HEK293T (cell line): ENCODE measurements at regions not wholly inside any gene's neighbourhood (a gene's known extent, or its start where the extent isn't known, plus 50 kb on each side); places are given as distances from the start of the nearest gene placed in this dataset.

ENCODE experiments used
- BHLHE40 ChIP-seq: fragments of 450-650 bp; IDR thresholded peaks from 2 replicates; pipeline ENCODE4 v1.6.1; 2016; ENCODE audit warnings: mild to moderate bottlenecking, moderate library complexity, borderline replicate concordance
- CTBP1 ChIP-seq: fragments of 450-650 bp; IDR thresholded peaks from 2 replicates; pipeline ENCODE4 v1.6.1; 2016; ENCODE audit warnings: borderline replicate concordance
- ELF4 ChIP-seq: fragments of 450-650 bp; IDR thresholded peaks from 2 replicates; pipeline ENCODE4 v1.6.1; 2017; ENCODE audit warnings: antibody characterized with exemption
- FOXA1 ChIP-seq: fragments of 450-650 bp; IDR thresholded peaks from 2 replicates; pipeline ENCODE4 v1.6.1; 2016; ENCODE audit warnings: mild to moderate bottlenecking
- L3MBTL2 ChIP-seq: fragments of 450-650 bp; conservative IDR thresholded peaks from 2 replicates; pipeline ENCODE4 v1.6.1; 2016; ENCODE audit warnings: mild to moderate bottlenecking
- NFRKB ChIP-seq: fragments of 450-650 bp; IDR thresholded peaks from 2 replicates; pipeline ENCODE4 v1.6.1; 2016; ENCODE audit warnings: mild to moderate bottlenecking, moderate library complexity
- SP1 ChIP-seq: fragments of 450-650 bp; IDR thresholded peaks from 2 replicates; pipeline ENCODE4 v1.6.1; 2017
- SUZ12 ChIP-seq: fragments of 450-650 bp; IDR thresholded peaks from 2 replicates; pipeline ENCODE4 v1.6.1; 2016; ENCODE audit warnings: mild to moderate bottlenecking

DNA sequence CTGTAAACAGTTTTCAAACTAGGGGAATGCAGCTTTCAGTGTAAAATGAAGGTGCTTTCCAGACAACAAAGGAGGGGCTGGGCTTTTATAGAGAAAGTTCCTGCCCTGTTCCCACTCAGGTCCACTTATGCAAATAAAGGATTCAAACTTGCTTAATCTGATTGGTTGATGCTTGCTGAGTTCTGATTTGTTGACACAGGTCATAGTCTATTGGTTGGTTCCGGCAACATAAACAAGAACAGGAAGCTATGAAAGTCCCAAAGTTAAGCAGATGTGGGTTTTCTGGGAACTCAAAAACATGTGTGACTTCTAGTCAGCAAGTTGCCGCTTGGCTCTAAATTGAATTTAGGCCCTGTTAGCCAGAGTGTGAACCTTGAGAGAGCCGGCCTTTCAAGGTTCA, 194.2 kb upstream of the SVIL start:
- TF ChIP-seq NFRKB = no peak
- no peak for TF ChIP-seq SUZ12
- no peak for TF ChIP-seq CTBP1
- no peak for TF ChIP-seq BHLHE40
- no peak for TF ChIP-seq ELF4
- no peak for TF ChIP-seq FOXA1
- TF ChIP-seq SP1 = no peak
- no peak for TF ChIP-seq L3MBTL2
